Myocyte (in vitro differentiated cells): ENCODE measurements at regions not wholly inside any gene's neighbourhood (a gene's known extent, or its start where the extent isn't known, plus 50 kb on each side); places are given as distances from the start of the nearest gene placed in this dataset.
A peak's percentile ranks its signal among the peaks of the same experiment; 100 is the strongest.
"Not testable (repeated sequence)": the region's sequence is repeated elsewhere in the genome, so short reads cannot be mapped to it uniquely, and the experiment has no call there.

Source experiments
- DNase-seq: peaks from one replicate; pipeline ENCODE4 v3.0.0-alpha.2; 2012; ENCODE audit warnings: low read depth

- DNase-seq, result peak; percentile 27
Observed at GRCh38 chr21:35195232-35195631, 146.1 kb upstream of the RUNX1 start.

- DNase-seq, result no peak
Observed at GRCh38 chr21:35191754-35192153, 142.7 kb upstream of the RUNX1 start.

GRCh38 chr21:35191128-35191527 lies 142.0 kb upstream of the RUNX1 start:
- DNase-seq, result no peak

- peak; percentile 73 for DNase-seq
Observed at GRCh38 chr21:35190201-35190701, 141.1 kb upstream of the RUNX1 start.

- peak; percentile 73 for DNase-seq
Observed at GRCh38 chr21:35189077-35189863, 140.2 kb upstream of the RUNX1 start.

- DNase-seq, result not testable (repeated sequence)
Observed at GRCh38 chr21:35183389-35183788, 134.3 kb upstream of the RUNX1 start.

- DNase-seq, result peak; percentile 97
Observed at GRCh38 chr21:35179990-35180540, 131.0 kb upstream of the RUNX1 start.

- peak; percentile 95 for DNase-seq
Observed at GRCh38 chr21:35178827-35179226, 129.7 kb upstream of the RUNX1 start.

GRCh38 chr21:35178098-35178497 lies 129.0 kb upstream of the RUNX1 start:
- no peak for DNase-seq

- no peak for DNase-seq
Observed at GRCh38 chr21:35172231-35172630, 123.1 kb upstream of the RUNX1 start.

GRCh38 chr21:35171385-35171784 lies 122.3 kb upstream of the RUNX1 start:
- DNase-seq, result no peak

- DNase-seq, result no peak
Observed at GRCh38 chr21:35170818-35171217, 121.7 kb upstream of the RUNX1 start.

GRCh38 chr21:35170244-35170643 lies 121.1 kb upstream of the RUNX1 start:
- DNase-seq, result no peak

- no peak for DNase-seq
Observed at GRCh38 chr21:35169574-35169973, 120.5 kb upstream of the RUNX1 start.

- no peak for DNase-seq
Observed at GRCh38 chr21:35168735-35169134, 119.6 kb upstream of the RUNX1 start.

GRCh38 chr21:35164971-35165483 lies 115.9 kb upstream of the RUNX1 start:
- no peak for DNase-seq

- DNase-seq, result no peak
Observed at GRCh38 chr21:35164380-35164779, 115.3 kb upstream of the RUNX1 start.

- no peak for DNase-seq
Observed at GRCh38 chr21:35163411-35163810, 114.3 kb upstream of the RUNX1 start.

- DNase-seq, result no peak
Observed at GRCh38 chr21:35162831-35163230, 113.7 kb upstream of the RUNX1 start.

GRCh38 chr21:35159881-35160280 lies 110.8 kb upstream of the RUNX1 start:
- no peak for DNase-seq

- DNase-seq, result not testable (repeated sequence)
Observed at GRCh38 chr21:35157374-35157773, 108.3 kb upstream of the RUNX1 start.
